Natural killer cell (primary cell): ENCODE measurements at regions not wholly inside any gene's neighbourhood (a gene's known extent, or its start where the extent isn't known, plus 50 kb on each side); places are given as distances from the start of the nearest gene placed in this dataset.

Experiments used
- ATAC-seq, 3 donors: fragments of 150-1000 bp in 2 of 3; fragments of 200-7000 bp in 1 of 3; cut with Tn5 transposase; 1 replicate in 1 of 3; 2 replicates in 2 of 3; pipeline ENCODE4 v1.10.0; 2021; ENCODE audit warnings: mild to moderate bottlenecking in 2 of 3, moderate library complexity in 2 of 3
- DNase-seq, 2 donors: peaks; one replicate each; pipeline versions ENCODE4 v3.0.0 to v3.0.0-alpha.2; 2013 to 2021; ENCODE audit warnings: mixed read lengths in 1 of 2
- H3K27ac ChIP-seq: one replicate; pipeline ENCODE4 v1.5.1; 2013; ENCODE audit warnings: mild to moderate bottlenecking, low read length
- H3K27me3 ChIP-seq: one replicate; pipeline ENCODE4 v1.6.1; 2013; ENCODE audit warnings: low read length; ENCODE audit not compliant: control insufficient read depth, insufficient read depth
- H3K36me3 ChIP-seq: one replicate; pipeline ENCODE4 v1.6.1; 2013; ENCODE audit warnings: low read length; ENCODE audit not compliant: control insufficient read depth, insufficient read depth
- H3K4me1 ChIP-seq: one replicate; pipeline ENCODE4 v1.6.1; 2013; ENCODE audit warnings: low read length; ENCODE audit not compliant: control insufficient read depth, insufficient read depth
- H3K4me3 ChIP-seq: one replicate; pipeline ENCODE4 v1.5.1; 2013; ENCODE audit warnings: low read length
- H3K9me3 ChIP-seq: one replicate; pipeline ENCODE4 v1.6.1; 2013; ENCODE audit warnings: low read length; ENCODE audit not compliant: control insufficient read depth, insufficient read depth
- H3K27ac Mint-ChIP-seq, 2 donors: one replicate each; pipeline ENCODE4 v1.8.0; 2022; ENCODE audit warnings: mild to moderate bottlenecking in 2 of 2, mixed read lengths in 2 of 2, moderate library complexity in 1 of 2
- H3K27me3 Mint-ChIP-seq, 2 donors: one replicate each; pipeline ENCODE4 v1.8.0; 2022; ENCODE audit warnings: low read depth in 2 of 2, mixed read lengths in 2 of 2
- H3K36me3 Mint-ChIP-seq: one replicate; pipeline ENCODE4 v1.8.0; 2022; ENCODE audit warnings: mixed read lengths
- H3K4me1 Mint-ChIP-seq, 2 donors: one replicate each; pipeline ENCODE4 v1.8.0; 2022; ENCODE audit warnings: mixed read lengths in 2 of 2
- H3K4me3 Mint-ChIP-seq: one replicate; pipeline ENCODE4 v1.8.0; 2022; ENCODE audit warnings: mild to moderate bottlenecking, moderate library complexity, mixed read lengths
- H3K9me3 Mint-ChIP-seq, 2 donors: one replicate each; pipeline ENCODE4 v1.8.0; 2022; ENCODE audit warnings: mixed read lengths in 2 of 2
- WGBS: methylation state at CpG from one replicate; pipeline ENCODE4 v1.1.7; 2013; ENCODE audit warnings: missing lambda C conversion rate; ENCODE audit not compliant: insufficient coverage; 5-methylcytosine and 5-hydroxymethylcytosine counted together
- intact Hi-C: fragments of 100-400 bp; cut with micrococcal nuclease; formaldehyde crosslinking; loops from one replicate; pipeline ENCODE4 v1.14.2; 2022
- TF ChIP-seq, protein P1 (sequence below): fragments of 200-600 bp; IDR thresholded peaks from one replicate; pipeline ENCODE4 v1.8.0; 2022; ENCODE audit warnings: antibody characterized with exemption

DNA sequence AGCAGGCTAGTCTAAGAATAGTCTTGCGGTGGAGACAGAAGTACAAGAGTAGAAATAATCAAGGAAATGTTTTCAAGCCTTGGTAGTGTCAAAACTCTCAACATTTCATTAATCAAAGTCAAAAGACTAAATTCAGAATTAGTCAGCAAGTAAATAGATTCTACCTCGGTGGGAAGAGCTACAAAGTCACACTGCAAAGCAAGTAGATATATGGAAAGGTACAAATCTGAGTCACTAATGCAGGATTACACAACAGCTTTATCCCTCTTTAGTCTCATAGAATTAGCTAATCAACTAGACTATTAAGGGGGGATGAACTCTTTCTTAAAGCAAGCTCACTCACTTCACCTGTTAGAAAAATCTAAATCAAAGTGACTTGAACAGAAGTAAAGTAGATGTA, 568.7 kb upstream of the CNTNAP5 start:
- WGBS = no CpG with 5 or more reads among the region's 2 CpGs
- Histone ChIP-seq H3K36me3 (no peaks in the 10 kb centered on the region), H3K9me3 (no peaks in the 10 kb centered on the region), H3K27me3 (no peaks in the 10 kb centered on the region), H3K4me1 (no peaks in the 10 kb centered on the region), H3K4me3 (no peak overlapping the region), H3K27ac (no peak overlapping the region)
- peaks cover 8% of the 10 kb centered on the region in 2 donors for H3K9me3 Mint-ChIP-seq
- H3K4me3 Mint-ChIP-seq = no peak overlapping the region
- H3K27ac Mint-ChIP-seq = no peak overlapping the region
- TF ChIP-seq, protein P1, sequence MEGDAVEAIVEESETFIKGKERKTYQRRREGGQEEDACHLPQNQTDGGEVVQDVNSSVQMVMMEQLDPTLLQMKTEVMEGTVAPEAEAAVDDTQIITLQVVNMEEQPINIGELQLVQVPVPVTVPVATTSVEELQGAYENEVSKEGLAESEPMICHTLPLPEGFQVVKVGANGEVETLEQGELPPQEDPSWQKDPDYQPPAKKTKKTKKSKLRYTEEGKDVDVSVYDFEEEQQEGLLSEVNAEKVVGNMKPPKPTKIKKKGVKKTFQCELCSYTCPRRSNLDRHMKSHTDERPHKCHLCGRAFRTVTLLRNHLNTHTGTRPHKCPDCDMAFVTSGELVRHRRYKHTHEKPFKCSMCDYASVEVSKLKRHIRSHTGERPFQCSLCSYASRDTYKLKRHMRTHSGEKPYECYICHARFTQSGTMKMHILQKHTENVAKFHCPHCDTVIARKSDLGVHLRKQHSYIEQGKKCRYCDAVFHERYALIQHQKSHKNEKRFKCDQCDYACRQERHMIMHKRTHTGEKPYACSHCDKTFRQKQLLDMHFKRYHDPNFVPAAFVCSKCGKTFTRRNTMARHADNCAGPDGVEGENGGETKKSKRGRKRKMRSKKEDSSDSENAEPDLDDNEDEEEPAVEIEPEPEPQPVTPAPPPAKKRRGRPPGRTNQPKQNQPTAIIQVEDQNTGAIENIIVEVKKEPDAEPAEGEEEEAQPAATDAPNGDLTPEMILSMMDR = no peak
- DNase-seq = no peak
- no peaks in the 10 kb centered on the region for H3K27me3 Mint-ChIP-seq
- no peaks in the 10 kb centered on the region for H3K36me3 Mint-ChIP-seq
- no peak for ATAC-seq
- intact Hi-C loops = no loop called here
- H3K4me1 Mint-ChIP-seq = no peaks in the 10 kb centered on the region

DNA sequence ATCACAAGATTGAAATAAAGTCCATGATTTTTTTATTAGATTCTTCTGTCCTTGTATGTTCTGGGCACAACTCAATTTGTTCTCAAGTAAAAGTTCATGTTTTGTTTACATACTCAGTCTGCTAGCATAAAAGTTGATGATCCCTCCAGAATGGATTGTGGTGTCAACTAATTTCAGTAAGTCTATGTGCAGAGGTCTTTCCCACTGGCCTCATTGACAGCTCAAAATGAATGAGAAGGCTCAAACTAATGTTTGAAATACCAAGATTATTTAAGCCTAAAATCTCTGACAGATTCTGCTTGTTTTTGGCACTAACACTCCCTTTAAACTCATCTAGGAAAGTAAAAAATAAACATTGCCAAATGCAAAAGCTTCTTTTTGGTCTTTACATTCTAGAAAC, 561.2 kb upstream of the CNTNAP5 start:
- intact Hi-C loops = no loop called here
- Histone ChIP-seq H3K4me1 (no peaks in the 10 kb centered on the region), H3K27me3 (no peaks in the 10 kb centered on the region), H3K9me3 (no peaks in the 10 kb centered on the region), H3K4me3 (no peak overlapping the region), H3K27ac (no peak overlapping the region), H3K36me3 (no peaks in the 10 kb centered on the region)
- ATAC-seq (no peak), DNase-seq (no peak)
- peaks cover 9% of the 10 kb centered on the region for H3K36me3 Mint-ChIP-seq
- peaks cover 12 to 13% of the 10 kb centered on the region in 2 donors for H3K9me3 Mint-ChIP-seq
- no peaks in the 10 kb centered on the region for H3K4me1 Mint-ChIP-seq
- H3K27me3 Mint-ChIP-seq = no peaks in the 10 kb centered on the region
- no peak overlapping the region for H3K4me3 Mint-ChIP-seq
- TF ChIP-seq, protein P1 = no peak
- no peak overlapping the region for H3K27ac Mint-ChIP-seq

DNA sequence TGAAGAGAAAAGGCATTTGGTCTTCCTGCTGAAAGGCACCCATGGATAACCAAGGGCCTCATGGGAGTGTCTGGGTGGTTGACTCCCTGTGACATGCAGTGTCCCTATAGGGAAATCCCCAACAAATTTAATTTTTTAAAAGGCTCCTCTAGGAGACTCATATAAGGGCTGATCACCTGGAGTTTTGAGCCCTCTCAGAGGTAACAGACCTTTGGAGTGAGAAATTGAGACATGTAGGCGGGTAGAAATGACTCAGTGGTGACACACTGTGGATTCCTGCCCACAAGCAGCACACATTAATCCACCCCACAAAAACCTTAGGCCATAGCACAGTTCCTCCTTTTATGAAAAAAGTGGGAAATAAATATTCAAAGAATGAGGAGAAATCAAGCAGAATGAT, 557.0 kb upstream of the CNTNAP5 start:
- no peaks in the 10 kb centered on the region for H3K36me3 ChIP-seq
- Mint-ChIP-seq H3K4me3 (no peak overlapping the region), H3K4me1 (no peaks in the 10 kb centered on the region), H3K27ac (no peak overlapping the region), H3K9me3 (peaks cover 8 to 11% of the 10 kb centered on the region in 2 donors), H3K27me3 (no peaks in the 10 kb centered on the region), H3K36me3 (peaks cover 9% of the 10 kb centered on the region)
- TF ChIP-seq, protein P1 = no peak
- ATAC-seq (no peak), DNase-seq (no peak)
- no peaks in the 10 kb centered on the region for H3K27me3 ChIP-seq
- intact Hi-C loops = no loop called here
- no peak overlapping the region for H3K27ac ChIP-seq
- H3K4me3 ChIP-seq = no peak overlapping the region
- H3K4me1 ChIP-seq = no peaks in the 10 kb centered on the region
- H3K9me3 ChIP-seq = no peaks in the 10 kb centered on the region
- no CpG with 5 or more reads among the region's 1 CpG for WGBS

DNA sequence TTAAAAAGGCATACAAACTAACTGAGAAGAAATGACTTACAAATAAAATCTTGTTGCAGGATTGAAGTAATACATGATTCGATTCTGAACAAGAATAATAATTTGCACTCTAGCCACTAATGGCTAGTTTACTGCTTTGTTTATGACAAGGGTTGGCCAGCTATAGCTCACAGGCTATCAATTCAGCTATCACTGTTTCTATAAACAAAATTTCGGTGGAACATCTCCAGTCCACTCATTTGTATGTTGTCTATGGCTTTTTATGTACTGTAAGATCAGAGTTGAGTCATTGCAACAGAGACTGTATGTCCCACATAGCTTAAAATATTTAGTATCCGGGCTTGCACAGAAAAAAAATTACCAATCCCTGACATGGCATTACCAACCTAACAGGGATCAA, 543.7 kb upstream of the CNTNAP5 start:
- no peak for ATAC-seq
- Histone ChIP-seq H3K36me3 (no peaks in the 10 kb centered on the region), H3K27ac (no peak overlapping the region), H3K4me3 (no peak overlapping the region), H3K9me3 (no peaks in the 10 kb centered on the region), H3K4me1 (no peaks in the 10 kb centered on the region), H3K27me3 (no peaks in the 10 kb centered on the region)
- DNase-seq = no peak
- Mint-ChIP-seq H3K9me3 (peaks cover 13 to 18% of the 10 kb centered on the region in 2 donors), H3K27ac (no peak overlapping the region), H3K27me3 (no peaks in the 10 kb centered on the region), H3K36me3 (no peaks in the 10 kb centered on the region), H3K4me3 (no peak overlapping the region), H3K4me1 (no peaks in the 10 kb centered on the region)
- TF ChIP-seq, protein P1 = no peak
- intact Hi-C loops = no loop called here
- 78% methylated on average over 3 of the region's 3 CpGs for WGBS
